RWPE2 (cell line): ENCODE measurements at regions not wholly inside any gene's neighbourhood (a gene's known extent, or its start where the extent isn't known, plus 50 kb on each side); places are given as distances from the start of the nearest gene placed in this dataset.

Experiments
- ATAC-seq: fragments of 200-7000 bp; cut with Tn5 transposase; 3 replicates; pipeline ENCODE4 v1.9.1; 2021; ENCODE audit warnings: low read depth
- DNase-seq: peaks from one replicate; pipeline ENCODE4 v3.0.0-alpha.2; 2020; ENCODE audit warnings: low spot score
- H3K27ac ChIP-seq: fragments of 450-650 bp; 2 replicates; pipeline ENCODE4 v1.5.1; 2017; ENCODE audit warnings: mild to moderate bottlenecking; ENCODE audit not compliant: poor library complexity, severe bottlenecking
- H3K27me3 ChIP-seq: fragments of 250-450 bp; sonication (Bioruptor Pico); 2 replicates; pipeline ENCODE4 v1.5.1; 2021; ENCODE audit warnings: mild to moderate bottlenecking, moderate library complexity; ENCODE audit not compliant: insufficient read depth, poor library complexity, severe bottlenecking
- H3K36me3 ChIP-seq: fragments of 250-450 bp; sonication (Bioruptor Pico); 2 replicates; pipeline ENCODE4 v1.5.1; 2020; ENCODE audit warnings: low read depth, mild to moderate bottlenecking, moderate library complexity
- H3K4me1 ChIP-seq: fragments of 250-450 bp; sonication (Bioruptor Pico); 2 replicates; pipeline ENCODE4 v1.5.1; 2021; ENCODE audit warnings: mild to moderate bottlenecking, moderate library complexity; ENCODE audit not compliant: insufficient read depth, poor library complexity, severe bottlenecking
- H3K4me3 ChIP-seq: fragments of 250-450 bp; sonication (Bioruptor Pico); 2 replicates; pipeline ENCODE4 v1.5.1; 2021; ENCODE audit warnings: mild to moderate bottlenecking, moderate library complexity; ENCODE audit not compliant: severe bottlenecking
- H3K9me3 ChIP-seq: fragments of 250-450 bp; sonication (Bioruptor Pico); 2 replicates; pipeline ENCODE4 v1.5.1; 2021; ENCODE audit warnings: mild to moderate bottlenecking, moderate library complexity; ENCODE audit not compliant: severe bottlenecking
- CTCF ChIP-seq: fragments of 450-650 bp; IDR thresholded peaks from one replicate; pipeline ENCODE4 v1.5.1; 2017; ENCODE audit warnings: mild to moderate bottlenecking, moderate library complexity; ENCODE audit not compliant: poor library complexity, severe bottlenecking

GRCh38 chr2:21244161-21244560, 120.4 kb downstream of the TDRD15 start:
- H3K27me3 ChIP-seq = no peaks in the 10 kb centered on the region
- peaks cover 1% of the 10 kb centered on the region for H3K9me3 ChIP-seq
- H3K36me3 ChIP-seq = no peaks in the 10 kb centered on the region
- no peak overlapping the region for H3K27ac ChIP-seq
- ATAC-seq = no peak
- H3K4me1 ChIP-seq = no peaks in the 10 kb centered on the region
- TF ChIP-seq CTCF = no peak
- no peak overlapping the region for H3K4me3 ChIP-seq
- no peak for DNase-seq

DNA sequence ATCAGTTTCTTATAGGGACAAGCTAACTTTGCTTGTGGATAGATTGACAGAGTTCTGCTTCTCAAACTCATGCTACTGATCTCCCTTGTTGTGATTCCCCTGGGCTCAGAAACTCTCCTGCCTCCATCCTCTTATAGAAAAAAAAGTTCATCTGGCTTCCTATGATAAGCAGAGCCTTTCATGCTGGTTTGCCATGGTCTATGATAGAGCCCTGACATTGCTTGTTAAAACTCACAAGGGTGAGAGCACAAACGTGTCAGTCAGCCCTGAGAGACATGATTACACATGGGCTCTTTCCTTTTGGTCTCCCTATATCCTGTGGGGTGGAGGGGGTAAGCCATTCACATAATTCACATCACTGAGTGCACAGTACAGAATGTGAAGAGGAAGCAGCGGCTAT, 121.8 kb downstream of the TDRD15 start:
- ATAC-seq = no peak
- Histone ChIP-seq H3K36me3 (no peaks in the 10 kb centered on the region), H3K27me3 (no peaks in the 10 kb centered on the region), H3K4me1 (no peaks in the 10 kb centered on the region), H3K27ac (no peak overlapping the region), H3K9me3 (peaks cover 1% of the 10 kb centered on the region), H3K4me3 (no peak overlapping the region)
- no peak for DNase-seq
- TF ChIP-seq CTCF = no peak

DNA sequence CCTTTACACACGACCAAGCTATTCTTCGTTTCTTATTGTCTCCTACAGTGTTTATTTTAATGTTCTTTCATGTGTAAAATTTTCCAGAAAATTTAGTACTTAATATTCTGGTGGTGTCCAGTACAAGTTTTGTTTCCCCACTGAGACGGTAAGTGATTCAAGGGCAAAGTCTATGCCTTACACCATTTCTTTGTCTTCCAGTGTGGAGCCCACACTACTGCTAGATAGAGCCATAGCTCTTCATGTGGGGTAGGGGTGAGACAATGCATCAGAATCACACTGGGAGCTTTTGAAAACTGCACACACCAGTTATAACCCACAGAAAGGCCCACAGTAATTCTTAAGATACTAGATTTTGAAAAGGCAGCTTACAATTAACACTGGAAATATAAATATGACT, 125.6 kb downstream of the TDRD15 start:
- H3K36me3 ChIP-seq = no peaks in the 10 kb centered on the region

DNA sequence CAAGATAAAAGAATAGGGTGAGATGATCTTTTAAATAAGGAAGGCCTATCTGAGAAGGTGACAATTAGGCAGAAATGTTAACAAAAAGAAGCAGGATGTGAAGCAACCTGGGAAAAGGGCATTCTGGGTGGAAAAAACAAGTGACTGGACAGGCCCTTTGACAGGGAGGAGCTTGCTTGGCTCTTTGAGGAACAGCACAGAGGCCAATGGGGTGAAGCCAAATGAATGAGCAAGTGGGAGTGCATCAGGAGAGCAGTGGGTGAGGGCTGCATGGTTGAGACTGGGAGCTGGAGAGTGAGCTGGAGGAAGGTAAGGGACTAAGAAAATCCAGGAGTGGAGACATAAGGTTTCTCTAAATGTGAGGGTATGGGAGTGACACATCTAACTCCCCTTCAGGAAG, 126.9 kb downstream of the TDRD15 start:
- no peak for TF ChIP-seq CTCF
- Histone ChIP-seq H3K27me3 (no peaks in the 10 kb centered on the region), H3K27ac (no peak overlapping the region), H3K9me3 (no peaks in the 10 kb centered on the region), H3K4me1 (no peaks in the 10 kb centered on the region), H3K4me3 (no peak overlapping the region), H3K36me3 (no peaks in the 10 kb centered on the region)
- ATAC-seq (no peak), DNase-seq (no peak)

More for the DNA sequence above, 125.6 kb downstream of the TDRD15 start:
- DNase-seq = no peak
- peaks cover 1% of the 10 kb centered on the region for H3K9me3 ChIP-seq
- H3K27me3 ChIP-seq = no peaks in the 10 kb centered on the region
- no peaks in the 10 kb centered on the region for H3K4me1 ChIP-seq
- TF ChIP-seq CTCF = no peak
- H3K4me3 ChIP-seq = no peak overlapping the region
- no peak for ATAC-seq
- no peak overlapping the region for H3K27ac ChIP-seq

- no peaks in the 10 kb centered on the region for H3K36me3 ChIP-seq
- H3K4me1 ChIP-seq = no peaks in the 10 kb centered on the region
- H3K9me3 ChIP-seq = no peaks in the 10 kb centered on the region
- ATAC-seq (no peak), DNase-seq (no peak)
- TF ChIP-seq CTCF = no peak
- no peak overlapping the region for H3K27ac ChIP-seq
- no peaks in the 10 kb centered on the region for H3K27me3 ChIP-seq
- no peak overlapping the region for H3K4me3 ChIP-seq
Measured at GRCh38 chr2:21251216-21251980, 127.6 kb downstream of the TDRD15 start.
